Coronary artery (tissue), 2 donors: ENCODE measurements at regions not wholly inside any gene's neighbourhood (a gene's known extent, or its start where the extent isn't known, plus 50 kb on each side); places are given as distances from the start of the nearest gene placed in this dataset.

Source experiments
- DNase-seq: peaks from one replicate; pipeline ENCODE4 v3.0.0-alpha.2; 2017; ENCODE audit warnings: low spot score
- H3K27ac ChIP-seq, 2 donors: fragments of 200-600 bp; sonication (generic); one replicate each; pipeline ENCODE4 v1.5.1; 2016 to 2019
- H3K4me3 ChIP-seq: fragments of 200-600 bp; sonication (generic); 2 replicates; pipeline ENCODE4 v1.5.1; 2016; ENCODE audit warnings: mild to moderate bottlenecking, moderate library complexity
- TF ChIP-seq, protein P1 (sequence below): fragments of 200-600 bp; sonication (generic); IDR thresholded peaks from one replicate; pipeline ENCODE4 v1.5.1; 2019; ENCODE audit warnings: antibody characterized with exemption

- H3K4me3 ChIP-seq: no peak overlapping the region
- TF ChIP-seq, protein P1, sequence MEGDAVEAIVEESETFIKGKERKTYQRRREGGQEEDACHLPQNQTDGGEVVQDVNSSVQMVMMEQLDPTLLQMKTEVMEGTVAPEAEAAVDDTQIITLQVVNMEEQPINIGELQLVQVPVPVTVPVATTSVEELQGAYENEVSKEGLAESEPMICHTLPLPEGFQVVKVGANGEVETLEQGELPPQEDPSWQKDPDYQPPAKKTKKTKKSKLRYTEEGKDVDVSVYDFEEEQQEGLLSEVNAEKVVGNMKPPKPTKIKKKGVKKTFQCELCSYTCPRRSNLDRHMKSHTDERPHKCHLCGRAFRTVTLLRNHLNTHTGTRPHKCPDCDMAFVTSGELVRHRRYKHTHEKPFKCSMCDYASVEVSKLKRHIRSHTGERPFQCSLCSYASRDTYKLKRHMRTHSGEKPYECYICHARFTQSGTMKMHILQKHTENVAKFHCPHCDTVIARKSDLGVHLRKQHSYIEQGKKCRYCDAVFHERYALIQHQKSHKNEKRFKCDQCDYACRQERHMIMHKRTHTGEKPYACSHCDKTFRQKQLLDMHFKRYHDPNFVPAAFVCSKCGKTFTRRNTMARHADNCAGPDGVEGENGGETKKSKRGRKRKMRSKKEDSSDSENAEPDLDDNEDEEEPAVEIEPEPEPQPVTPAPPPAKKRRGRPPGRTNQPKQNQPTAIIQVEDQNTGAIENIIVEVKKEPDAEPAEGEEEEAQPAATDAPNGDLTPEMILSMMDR: no peak
- no peak overlapping the region for H3K27ac ChIP-seq
- no peak for DNase-seq
Observed at GRCh38 chr12:25655702-25656101, 102.6 kb upstream of the LMNTD1 start.

DNA sequence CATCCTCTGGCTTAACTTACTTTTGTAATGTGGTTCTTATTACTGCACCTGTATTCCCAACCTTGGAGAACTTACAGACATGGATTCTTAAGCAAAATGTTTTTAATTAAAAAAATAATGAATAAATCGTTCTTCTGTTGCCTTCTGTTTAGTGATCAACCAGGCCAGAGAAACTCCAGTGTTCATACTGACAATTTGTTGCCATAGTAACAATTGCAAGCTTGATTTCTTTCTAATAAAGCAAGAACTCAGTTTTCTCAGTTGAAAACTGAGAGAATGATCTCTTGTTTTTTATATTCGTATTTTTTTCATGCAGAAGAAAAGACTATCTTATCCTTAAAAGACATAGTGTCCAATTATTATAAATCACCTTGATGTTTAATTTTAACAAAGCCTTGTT lies 106.5 kb upstream of the LMNTD1 start:
- Histone ChIP-seq H3K27ac (no peak overlapping the region), H3K4me3 (no peak overlapping the region)
- DNase-seq: no peak
- TF ChIP-seq, protein P1: no peak

DNA sequence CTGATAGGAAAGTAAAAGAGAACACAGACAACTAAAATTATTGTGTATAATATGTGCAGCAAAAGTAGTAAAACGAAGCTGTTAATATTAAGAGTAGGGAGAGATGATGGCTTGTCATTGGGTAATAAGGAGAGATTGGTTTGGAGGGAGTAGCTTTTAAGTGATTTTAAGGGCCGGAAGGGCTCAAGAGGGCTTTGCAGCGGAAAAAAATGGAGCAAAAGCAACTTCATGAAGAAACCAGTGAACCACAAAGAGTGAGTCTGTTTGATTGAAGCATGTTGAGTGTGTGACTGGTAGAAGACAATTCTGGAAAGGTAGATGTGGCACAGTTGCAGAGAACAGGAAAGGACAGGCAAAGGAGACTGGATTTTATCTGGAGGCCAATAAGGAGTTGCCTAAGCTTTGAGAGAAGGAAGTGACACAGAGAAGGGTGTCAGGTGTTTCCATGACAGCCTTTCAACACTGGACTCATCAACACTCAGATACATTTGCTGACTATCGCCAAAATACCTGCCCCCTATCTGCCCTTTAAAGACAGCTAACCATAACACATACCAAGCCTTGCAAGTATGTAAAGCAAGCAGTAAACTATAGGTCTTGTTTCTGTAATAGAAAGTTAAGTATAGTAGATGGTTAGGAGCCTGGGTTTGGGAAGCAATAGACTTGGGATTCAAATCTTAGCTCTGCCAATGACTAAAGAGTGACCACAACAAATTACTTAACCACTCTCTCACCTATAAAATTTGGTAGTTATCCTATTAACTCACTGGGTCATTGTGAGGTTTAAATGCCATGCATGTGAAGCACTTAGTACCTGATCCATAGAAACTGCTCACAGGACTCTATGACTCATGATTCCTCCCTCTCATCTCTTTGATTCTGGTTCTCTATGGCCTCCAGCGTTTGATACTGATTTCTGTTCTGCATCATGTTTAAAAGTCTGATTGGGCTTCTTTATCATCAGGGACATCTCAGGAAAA lies 117.3 kb upstream of the LMNTD1 start:
- no peak overlapping the region for H3K4me3 ChIP-seq
- H3K27ac ChIP-seq: no peak overlapping the region
- TF ChIP-seq, protein P1: no peak
- no peak for DNase-seq

DNA sequence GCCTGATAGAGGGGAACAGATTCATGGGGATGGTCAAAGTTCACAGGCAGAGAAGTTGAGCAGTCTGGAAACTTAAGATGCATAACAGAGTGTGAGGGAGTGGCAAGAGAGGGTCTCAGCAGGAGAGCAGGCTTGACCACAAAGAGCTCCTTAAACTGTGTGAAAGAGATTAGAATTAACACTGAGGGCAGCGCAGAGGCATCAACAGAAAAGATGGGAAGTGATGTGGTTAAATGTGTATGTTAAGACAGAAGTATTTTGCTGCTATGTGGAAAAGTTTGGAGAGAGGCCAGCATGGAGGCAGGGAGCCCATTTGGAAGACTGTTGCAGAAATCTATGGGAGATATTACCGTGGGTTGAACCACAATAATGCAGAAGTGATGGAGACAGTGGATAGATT lies 122.7 kb upstream of the LMNTD1 start:
- TF ChIP-seq, protein P1: no peak
- H3K27ac ChIP-seq: no peak overlapping the region
- no peak overlapping the region for H3K4me3 ChIP-seq
- DNase-seq: no peak

GRCh38 chr12:25677232-25677937 lies 124.3 kb upstream of the LMNTD1 start:
- no peak overlapping the region for H3K27ac ChIP-seq
- H3K4me3 ChIP-seq: no peak overlapping the region
- TF ChIP-seq, protein P1: no peak
- DNase-seq: no peak

- DNase-seq: no peak
- TF ChIP-seq, protein P1: no peak
- Histone ChIP-seq H3K27ac (no peak overlapping the region), H3K4me3 (no peak overlapping the region)
Observed at GRCh38 chr12:25681580-25681979, 128.5 kb upstream of the LMNTD1 start.
